Endothelial cell of hepatic sinusoid (primary cell): ENCODE measurements at regions not wholly inside any gene's neighbourhood (a gene's known extent, or its start where the extent isn't known, plus 50 kb on each side); places are given as distances from the start of the nearest gene placed in this dataset.

Experiments used
- in situ Hi-C: cut with HindIII; loops from 2 replicates; pipeline ENCODE4 v1.10.0; 2017; ENCODE audit warnings: low sequenced_read_pairs

- in situ Hi-C loops = no loop called here
Observed at GRCh38 chr5:81914696-81915095, 57.1 kb upstream of the ATG10 start.

GRCh38 chr5:81912933-81913332 lies 58.9 kb upstream of the ATG10 start:
- in situ Hi-C loops = no loop called here

DNA sequence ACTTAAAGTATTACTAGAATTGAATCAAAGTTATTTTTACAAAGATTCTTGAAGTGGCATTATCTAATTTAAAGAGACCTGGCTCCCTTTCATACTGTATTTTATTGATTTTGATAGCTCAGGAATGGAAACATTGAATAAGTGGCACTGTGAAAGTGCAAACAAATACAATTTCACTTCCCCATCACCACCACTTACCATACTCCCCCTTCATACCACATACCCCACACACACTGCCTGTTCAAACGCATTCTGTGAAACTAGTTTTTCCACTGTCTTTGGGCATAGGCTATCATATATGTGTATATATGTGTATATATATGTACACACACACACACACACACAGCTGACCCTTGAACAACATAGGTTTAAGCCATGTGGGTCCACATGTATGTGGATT lies 62.1 kb upstream of the ATG10 start:
- in situ Hi-C loops = no loop called here

GRCh38 chr5:81908771-81909170 lies 63.1 kb upstream of the ATG10 start:
- in situ Hi-C loops = no loop called here

- in situ Hi-C loops = no loop called here
Observed at GRCh38 chr5:81908044-81908443, 63.8 kb upstream of the ATG10 start.

- in situ Hi-C loops = no loop called here
Observed at GRCh38 chr5:81907012-81907635, 64.7 kb upstream of the ATG10 start.

- in situ Hi-C loops = no loop called here
Observed at GRCh38 chr5:81906086-81906485, 65.7 kb upstream of the ATG10 start.

DNA sequence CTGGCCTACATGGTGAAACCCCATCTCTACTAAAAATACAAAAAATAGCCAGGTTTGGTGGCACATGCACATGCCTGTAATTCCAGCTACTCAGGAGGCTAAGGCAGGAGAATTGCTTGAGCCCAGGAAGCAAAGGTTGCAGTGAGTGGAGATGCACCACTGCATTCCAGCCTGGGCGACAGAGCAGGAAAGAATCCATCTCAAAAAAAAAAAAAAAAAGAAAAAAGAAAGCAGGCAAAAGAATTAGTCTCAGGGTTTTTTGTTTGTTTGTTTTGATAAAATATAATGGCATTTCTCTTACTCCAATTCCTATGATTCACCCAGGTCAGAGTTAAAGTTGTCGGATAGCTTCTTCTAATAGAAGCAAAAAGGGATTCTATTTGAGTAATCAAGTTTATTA lies 67.0 kb upstream of the ATG10 start:
- in situ Hi-C loops = no loop called here

- in situ Hi-C loops = no loop called here
Observed at GRCh38 chr5:81904166-81904565, 67.7 kb upstream of the ATG10 start.

DNA sequence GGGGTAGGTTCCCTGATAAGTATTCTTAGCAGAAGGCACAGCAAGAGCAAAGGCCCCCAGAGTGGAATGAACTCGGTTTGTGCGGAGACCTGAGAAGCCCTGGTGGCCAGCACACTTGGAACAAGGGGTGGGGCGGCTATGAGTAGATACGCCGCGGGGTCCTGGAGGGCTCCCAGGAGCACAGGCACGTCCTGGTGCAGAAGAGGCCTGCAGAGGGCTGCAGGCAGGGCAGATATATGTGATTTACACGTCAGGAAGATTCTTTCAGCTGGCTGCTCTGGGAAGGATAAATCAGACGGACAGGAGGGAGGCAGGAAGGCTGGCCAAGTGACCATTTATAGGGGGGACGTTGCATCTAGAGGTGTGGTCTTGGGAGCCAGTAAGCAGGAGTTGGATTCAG lies 70.2 kb upstream of the ATG10 start:
- in situ Hi-C loops = no loop called here

DNA sequence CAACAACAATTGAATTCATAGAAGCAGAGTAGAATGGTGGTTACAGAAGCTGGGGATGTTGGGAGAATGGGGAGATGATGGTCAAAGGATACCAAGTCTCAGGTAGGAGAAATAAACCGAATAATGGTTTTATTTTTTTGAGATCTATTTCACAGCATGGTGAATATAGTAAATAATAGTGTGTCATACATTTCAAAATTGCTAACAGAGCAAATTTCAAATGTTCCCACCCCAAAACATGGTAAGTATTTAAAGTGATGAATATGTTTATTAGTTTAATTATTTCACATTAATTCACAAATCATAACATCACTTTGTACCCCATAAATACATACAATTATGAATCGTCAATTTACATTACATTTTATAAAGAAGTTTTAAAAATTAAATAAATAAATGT lies 72.7 kb upstream of the ATG10 start:
- in situ Hi-C loops = loop anchor here (5.0 kb wide), 1 partner anchor 93 kb away; no protein-coding TSS in a partner anchor

DNA sequence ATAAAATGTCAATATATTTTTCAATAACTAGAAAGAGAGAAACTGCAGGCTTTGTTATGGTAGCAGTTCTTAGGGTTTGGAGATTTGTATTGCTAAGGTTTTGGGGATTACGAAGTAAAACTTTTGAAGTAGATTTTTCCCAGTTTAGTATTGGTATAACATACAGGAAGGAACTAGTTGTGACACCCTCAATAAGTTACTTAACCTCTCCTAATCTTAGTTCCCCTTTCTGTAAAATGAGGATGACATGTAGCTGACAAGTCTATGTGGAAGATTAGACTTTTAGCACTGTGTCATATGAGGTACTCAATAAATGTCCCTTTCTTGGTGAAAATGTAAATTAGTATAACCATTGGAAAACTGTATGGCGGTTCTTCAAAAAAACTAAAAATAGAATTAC lies 73.4 kb upstream of the ATG10 start:
- in situ Hi-C loops = loop anchor here (5.0 kb wide), 1 partner anchor 94 kb away; no protein-coding TSS in a partner anchor

DNA sequence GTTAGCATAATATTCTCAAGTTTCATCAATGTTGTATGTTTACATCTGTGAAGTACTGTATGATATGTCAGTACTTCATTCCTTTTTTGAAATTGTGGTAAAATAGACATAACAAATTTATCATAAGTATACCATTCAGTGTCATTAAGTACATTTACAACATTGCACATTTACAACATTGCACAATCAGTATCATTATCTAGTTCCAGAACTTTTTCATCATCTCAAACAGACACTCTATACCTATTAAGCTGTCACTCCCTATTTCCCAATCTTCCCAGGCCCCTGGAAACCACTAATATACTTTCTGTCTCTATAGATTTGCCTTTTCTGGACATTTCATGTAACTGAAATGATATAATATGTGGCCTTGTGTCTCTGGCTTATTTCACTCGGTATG lies 75.1 kb upstream of the ATG10 start:
- in situ Hi-C loops = loop anchor here (5.0 kb wide), 1 partner anchor 96 kb away; no protein-coding TSS in a partner anchor

DNA sequence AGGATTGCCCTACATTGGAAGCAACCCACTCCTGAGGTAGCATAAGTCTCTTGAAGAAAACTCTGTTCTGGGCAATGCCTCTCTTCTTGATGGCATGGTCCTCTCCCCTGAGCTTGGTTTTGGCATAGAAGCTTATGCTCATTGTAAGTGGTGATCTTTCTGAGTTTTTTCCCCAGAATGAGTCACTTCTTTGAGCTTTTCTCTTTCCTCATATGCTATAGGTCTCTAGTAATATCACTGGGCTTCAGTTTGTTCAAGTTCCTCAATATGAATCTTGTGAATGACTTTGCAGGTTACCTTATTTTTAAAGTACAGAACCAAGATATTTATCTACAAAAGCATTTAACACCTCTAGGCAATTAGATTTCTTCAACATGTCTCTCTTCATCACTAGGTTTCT lies 76.5 kb upstream of the ATG10 start:
- in situ Hi-C loops = loop anchor here (5.0 kb wide), 1 partner anchor 97 kb away; no protein-coding TSS in a partner anchor

DNA sequence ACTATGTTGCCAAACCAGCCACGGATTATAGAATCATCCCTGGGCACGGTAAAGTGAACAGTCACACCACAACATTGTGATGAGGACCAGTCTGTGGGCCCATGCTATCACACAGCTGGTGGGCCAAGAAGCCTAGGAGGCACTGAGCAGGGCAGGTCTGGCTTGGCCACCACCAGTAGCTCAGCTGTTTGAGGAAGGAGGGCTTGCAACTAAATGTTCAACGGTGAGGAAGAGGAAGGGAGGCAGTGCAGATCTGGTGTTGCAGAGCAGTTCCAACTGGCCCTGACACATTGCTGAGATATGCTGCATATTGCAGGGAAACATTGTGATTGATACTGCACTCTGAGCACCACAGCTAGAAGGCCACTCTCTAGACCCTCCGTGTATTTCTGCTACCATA lies 77.9 kb upstream of the ATG10 start:
- in situ Hi-C loops = no loop called here

GRCh38 chr5:81884871-81885270 lies 87.0 kb upstream of the ATG10 start:
- in situ Hi-C loops = loop anchor here (5.0 kb wide), 2 partner anchors 52 to 83 kb away; no protein-coding TSS in a partner anchor

DNA sequence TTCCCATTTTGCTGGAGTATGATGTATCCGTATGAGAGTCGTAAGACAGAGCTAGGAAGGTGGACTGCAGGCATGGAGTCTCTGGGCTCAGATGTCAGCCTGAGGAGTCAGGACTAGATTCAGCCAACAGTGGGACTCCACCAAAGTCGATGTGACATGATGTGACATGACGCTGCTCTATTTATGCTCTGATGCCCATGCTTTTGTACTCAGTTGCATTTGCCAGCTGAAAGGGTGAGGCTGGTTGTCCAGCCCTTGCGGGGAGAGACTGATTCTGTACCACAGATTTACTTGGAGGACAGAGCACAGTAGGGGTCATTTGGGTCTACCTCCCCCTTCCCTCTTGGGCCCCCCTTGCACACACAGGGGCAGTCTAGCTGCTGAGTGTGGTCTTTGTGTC lies 88.5 kb upstream of the ATG10 start:
- in situ Hi-C loops = loop anchor here (5.0 kb wide), 1 partner anchor 81 kb away; no protein-coding TSS in a partner anchor

- in situ Hi-C loops = loop anchor here (5.0 kb wide), 1 partner anchor 79 kb away; no protein-coding TSS in a partner anchor
Observed at GRCh38 chr5:81881595-81881994, 90.2 kb upstream of the ATG10 start.

GRCh38 chr5:81879936-81880335 lies 91.9 kb upstream of the ATG10 start:
- in situ Hi-C loops = loop anchor here (5.0 kb wide), 1 partner anchor 78 kb away; no protein-coding TSS in a partner anchor

DNA sequence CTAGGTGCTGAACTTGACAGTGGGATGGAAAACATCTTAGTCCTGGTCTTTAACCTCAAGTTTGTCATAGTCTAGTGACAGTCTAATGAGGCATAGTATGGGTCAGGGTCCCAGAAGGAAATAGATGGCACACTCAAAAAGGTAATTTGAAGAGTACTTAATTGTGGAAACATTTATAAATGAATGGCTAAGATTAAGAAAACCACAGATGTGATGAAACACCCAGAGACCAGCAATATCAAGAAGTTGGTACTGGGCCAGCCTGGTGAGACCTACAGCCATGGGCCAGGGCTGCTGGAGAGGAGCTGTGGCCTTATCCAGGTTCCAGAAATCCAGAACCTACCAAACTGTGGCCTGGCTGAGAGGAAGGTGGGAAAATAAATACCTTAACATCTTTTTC lies 93.5 kb upstream of the ATG10 start:
- in situ Hi-C loops = no loop called here

DNA sequence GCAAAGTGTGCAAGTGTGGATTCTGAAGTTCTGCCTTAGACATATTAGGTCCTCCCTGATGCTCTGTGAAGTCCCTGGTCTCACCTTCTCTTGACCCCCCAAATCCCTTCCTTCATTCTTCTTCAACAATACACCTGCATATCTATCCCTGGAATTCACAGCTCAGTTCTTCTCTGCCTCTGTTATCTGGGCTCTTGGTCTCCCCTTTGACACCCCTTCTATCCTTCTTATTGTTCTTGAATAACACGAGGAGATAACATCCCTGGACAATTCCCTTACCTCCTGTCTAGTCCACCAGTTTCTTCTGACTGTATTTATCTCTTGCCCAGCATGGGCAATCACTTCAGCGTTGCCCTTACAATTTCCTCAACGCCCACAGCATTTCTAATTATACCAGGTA lies 104.8 kb upstream of the ATG10 start:
- in situ Hi-C loops = no loop called here

- in situ Hi-C loops = no loop called here
Observed at GRCh38 chr5:81860778-81861177, 109.9 kb upstream of the SSBP2 start.

GRCh38 chr5:81859624-81860023 lies 108.7 kb upstream of the SSBP2 start:
- in situ Hi-C loops = loop anchor here (10.0 kb wide), 1 partner anchor 345 kb away; no protein-coding TSS in a partner anchor
